IPS-18a (cell line): ENCODE measurements at regions not wholly inside any gene's neighbourhood (a gene's known extent, or its start where the extent isn't known, plus 50 kb on each side); places are given as distances from the start of the nearest gene placed in this dataset.
A peak's percentile ranks its signal among the peaks of the same experiment; 100 is the strongest.

Experiments
- H3K27ac ChIP-seq: one replicate; pipeline ENCODE4 v1.5.1; 2013; ENCODE audit warnings: low read length
- H3K27me3 ChIP-seq: one replicate; pipeline ENCODE4 v1.6.1; 2013; ENCODE audit warnings: mild to moderate bottlenecking, low read length; ENCODE audit not compliant: control insufficient read depth, insufficient read depth
- H3K36me3 ChIP-seq: one replicate; pipeline ENCODE4 v1.6.1; 2013; ENCODE audit warnings: low read depth, low read length; ENCODE audit not compliant: control insufficient read depth
- H3K4me1 ChIP-seq: one replicate; pipeline ENCODE4 v1.6.1; 2013; ENCODE audit warnings: low read depth, low read length; ENCODE audit not compliant: control insufficient read depth
- H3K4me3 ChIP-seq: one replicate; pipeline ENCODE4 v1.5.1; 2013; ENCODE audit warnings: low read length
- H3K9ac ChIP-seq: one replicate; pipeline ENCODE4 v1.6.1; 2013; ENCODE audit warnings: mild to moderate bottlenecking, low read length, moderate library complexity
- H3K9me3 ChIP-seq: one replicate; pipeline ENCODE4 v1.6.1; 2013; ENCODE audit warnings: low read depth, low read length; ENCODE audit not compliant: control insufficient read depth

GRCh38 chr20:16220826-16221225, 352.4 kb downstream of the KIF16B start:
- no peaks in the 10 kb centered on the region for H3K27me3 ChIP-seq
- H3K4me1 ChIP-seq: no peaks in the 10 kb centered on the region
- H3K4me3 ChIP-seq: no peak overlapping the region
- no peaks in the 10 kb centered on the region for H3K36me3 ChIP-seq
- H3K9ac ChIP-seq: no peak overlapping the region
- H3K9me3 ChIP-seq: no peaks in the 10 kb centered on the region
- no peak overlapping the region for H3K27ac ChIP-seq

GRCh38 chr20:16219182-16219581, 354.1 kb downstream of the KIF16B start:
- Histone ChIP-seq H3K9ac (no peak overlapping the region), H3K9me3 (no peaks in the 10 kb centered on the region), H3K4me3 (no peak overlapping the region), H3K27ac (no peak overlapping the region), H3K4me1 (peaks cover 11% of the 10 kb centered on the region), H3K36me3 (no peaks in the 10 kb centered on the region), H3K27me3 (no peaks in the 10 kb centered on the region)

- Histone ChIP-seq H3K4me3 (no peak overlapping the region), H3K27me3 (no peaks in the 10 kb centered on the region), H3K27ac (no peak overlapping the region), H3K4me1 (peaks cover 11% of the 10 kb centered on the region), H3K9me3 (no peaks in the 10 kb centered on the region), H3K9ac (no peak overlapping the region), H3K36me3 (no peaks in the 10 kb centered on the region)
Observed at GRCh38 chr20:16216914-16217230, 356.4 kb downstream of the KIF16B start.

- no peak overlapping the region for H3K4me3 ChIP-seq
Observed at GRCh38 chr20:16216227-16216913, 356.9 kb downstream of the KIF16B start.

GRCh38 chr20:16215041-16215440, 358.2 kb downstream of the KIF16B start:
- H3K27ac ChIP-seq: no peak overlapping the region
- H3K36me3 ChIP-seq: no peaks in the 10 kb centered on the region
- no peaks in the 10 kb centered on the region for H3K27me3 ChIP-seq
- no peak overlapping the region for H3K9ac ChIP-seq
- peaks cover 11% of the 10 kb centered on the region for H3K4me1 ChIP-seq
- no peaks in the 10 kb centered on the region for H3K9me3 ChIP-seq
- H3K4me3 ChIP-seq: peak overlapping the region; percentile 1

More at GRCh38 chr20:16216227-16216913, 356.9 kb downstream of the KIF16B start:
- no peak overlapping the region for H3K27ac ChIP-seq
- H3K4me1 ChIP-seq: peaks cover 11% of the 10 kb centered on the region
- H3K36me3 ChIP-seq: no peaks in the 10 kb centered on the region
- H3K9ac ChIP-seq: no peak overlapping the region
- no peaks in the 10 kb centered on the region for H3K9me3 ChIP-seq
- H3K27me3 ChIP-seq: no peaks in the 10 kb centered on the region

GRCh38 chr20:16212790-16213189, 360.5 kb downstream of the KIF16B start:
- Histone ChIP-seq H3K4me3 (no peak overlapping the region), H3K4me1 (peaks cover 11% of the 10 kb centered on the region), H3K9me3 (no peaks in the 10 kb centered on the region), H3K27me3 (no peaks in the 10 kb centered on the region), H3K9ac (no peak overlapping the region), H3K36me3 (no peaks in the 10 kb centered on the region), H3K27ac (no peak overlapping the region)

- no peak overlapping the region for H3K4me3 ChIP-seq
- H3K4me1 ChIP-seq: peaks cover 7% of the 10 kb centered on the region
- no peak overlapping the region for H3K27ac ChIP-seq
- H3K27me3 ChIP-seq: no peaks in the 10 kb centered on the region
- H3K36me3 ChIP-seq: no peaks in the 10 kb centered on the region
- H3K9ac ChIP-seq: no peak overlapping the region
- no peaks in the 10 kb centered on the region for H3K9me3 ChIP-seq
Observed at GRCh38 chr20:16209951-16210361, 363.3 kb downstream of the KIF16B start.

- H3K9ac ChIP-seq: no peak overlapping the region
- no peak overlapping the region for H3K4me3 ChIP-seq
- no peak overlapping the region for H3K27ac ChIP-seq
- H3K9me3 ChIP-seq: no peaks in the 10 kb centered on the region
- H3K27me3 ChIP-seq: no peaks in the 10 kb centered on the region
- H3K4me1 ChIP-seq: peaks cover 1% of the 10 kb centered on the region
- no peaks in the 10 kb centered on the region for H3K36me3 ChIP-seq
Observed at GRCh38 chr20:16209357-16209756, 363.9 kb downstream of the KIF16B start.

GRCh38 chr20:16208443-16208842, 364.8 kb downstream of the KIF16B start:
- Histone ChIP-seq H3K4me3 (no peak overlapping the region), H3K9ac (no peak overlapping the region), H3K27me3 (no peaks in the 10 kb centered on the region), H3K36me3 (no peaks in the 10 kb centered on the region), H3K27ac (no peak overlapping the region), H3K9me3 (no peaks in the 10 kb centered on the region), H3K4me1 (no peaks in the 10 kb centered on the region)

GRCh38 chr20:16206817-16207216, 366.4 kb downstream of the KIF16B start:
- Histone ChIP-seq H3K27me3 (no peaks in the 10 kb centered on the region), H3K4me3 (no peak overlapping the region), H3K9ac (no peak overlapping the region), H3K9me3 (no peaks in the 10 kb centered on the region), H3K36me3 (no peaks in the 10 kb centered on the region), H3K4me1 (no peaks in the 10 kb centered on the region), H3K27ac (no peak overlapping the region)

- no peak overlapping the region for H3K27ac ChIP-seq
- H3K27me3 ChIP-seq: no peaks in the 10 kb centered on the region
- H3K9me3 ChIP-seq: no peaks in the 10 kb centered on the region
Observed at GRCh38 chr20:16205507-16205906, 367.7 kb downstream of the KIF16B start.

GRCh38 chr20:16203096-16203495, 370.2 kb downstream of the KIF16B start:
- H3K36me3 ChIP-seq: no peaks in the 10 kb centered on the region
- no peak overlapping the region for H3K9ac ChIP-seq
- no peak overlapping the region for H3K4me3 ChIP-seq
- H3K27ac ChIP-seq: no peak overlapping the region
- H3K9me3 ChIP-seq: no peaks in the 10 kb centered on the region
- H3K4me1 ChIP-seq: no peaks in the 10 kb centered on the region
- no peaks in the 10 kb centered on the region for H3K27me3 ChIP-seq

More at GRCh38 chr20:16205507-16205906, 367.7 kb downstream of the KIF16B start:
- Histone ChIP-seq H3K4me1 (no peaks in the 10 kb centered on the region), H3K36me3 (no peaks in the 10 kb centered on the region), H3K4me3 (no peak overlapping the region), H3K9ac (no peak overlapping the region)
